Colonic mucosa (tissue), 4 donors: ENCODE measurements at regions not wholly inside any gene's neighbourhood (a gene's known extent, or its start where the extent isn't known, plus 50 kb on each side); places are given as distances from the start of the nearest gene placed in this dataset.
"Not testable (repeated sequence)": the region's sequence is repeated elsewhere in the genome, so short reads cannot be mapped to it uniquely, and the experiment has no call there.

Experiments used
- DNase-seq: peaks from one replicate; pipeline ENCODE4 v3.0.0-alpha.2; 2020
- H3K27ac ChIP-seq: fragments of 200-600 bp; one replicate; pipeline ENCODE4 v1.8.0; 2021
- H3K27me3 ChIP-seq: fragments of 200-600 bp; one replicate; pipeline ENCODE4 v1.8.0; 2021
- H3K36me3 ChIP-seq: fragments of 200-600 bp; one replicate; pipeline ENCODE4 v1.8.0; 2021
- H3K4me1 ChIP-seq: fragments of 200-600 bp; one replicate; pipeline ENCODE4 v1.8.0; 2021; ENCODE audit warnings: mild to moderate bottlenecking
- H3K4me3 ChIP-seq: fragments of 200-600 bp; one replicate; pipeline ENCODE4 v1.8.0; 2021
- H3K9ac ChIP-seq, 2 donors: one replicate each; pipeline ENCODE4 v1.7.0; 2013; ENCODE audit warnings: control low read depth in 2 of 2, low read depth in 2 of 2, low read length in 2 of 2
- H3K9me3 ChIP-seq: fragments of 200-600 bp; one replicate; pipeline ENCODE4 v1.8.0; 2021
- CTCF ChIP-seq: fragments of 200-600 bp; IDR thresholded peaks from one replicate; pipeline ENCODE4 v1.8.0; 2022; ENCODE audit warnings: antibody characterized with exemption, mild to moderate bottlenecking
- intact Hi-C: fragments of 100-400 bp; cut with DNase I; formaldehyde crosslinking; loops from one replicate; pipeline ENCODE4 v1.14.1; 2022
- donor health status: healthy.
- donor health status: DM: no; HTN: no; CAD: no.
- donor health status: DM: no; HTN: no; CAD: no.

- H3K9me3 ChIP-seq, result no peaks in the 10 kb centered on the region
- no peak for DNase-seq
- no peaks in the 10 kb centered on the region for H3K36me3 ChIP-seq
- no peaks in the 10 kb centered on the region for H3K4me1 ChIP-seq
- no peak overlapping the region for H3K9ac ChIP-seq
- TF ChIP-seq CTCF, result no peak
- H3K27me3 ChIP-seq, result no peaks in the 10 kb centered on the region
- H3K4me3 ChIP-seq, result no peak overlapping the region
- H3K27ac ChIP-seq, result no peak overlapping the region
- intact Hi-C loops, result no loop called here
Observed at GRCh38 chr5:175340180-175340579, 103.8 kb downstream of the DRD1 start.

GRCh38 chr5:175337680-175338079, 106.3 kb downstream of the DRD1 start:
- TF ChIP-seq CTCF, result no peak
- DNase-seq, result no peak
- H3K27me3 ChIP-seq, result no peaks in the 10 kb centered on the region
- no peaks in the 10 kb centered on the region for H3K9me3 ChIP-seq
- H3K27ac ChIP-seq, result no peak overlapping the region
- intact Hi-C loops, result no loop called here
- no peaks in the 10 kb centered on the region for H3K4me1 ChIP-seq
- no peaks in the 10 kb centered on the region for H3K36me3 ChIP-seq
- no peak overlapping the region for H3K4me3 ChIP-seq
- no peak overlapping the region for H3K9ac ChIP-seq

DNA sequence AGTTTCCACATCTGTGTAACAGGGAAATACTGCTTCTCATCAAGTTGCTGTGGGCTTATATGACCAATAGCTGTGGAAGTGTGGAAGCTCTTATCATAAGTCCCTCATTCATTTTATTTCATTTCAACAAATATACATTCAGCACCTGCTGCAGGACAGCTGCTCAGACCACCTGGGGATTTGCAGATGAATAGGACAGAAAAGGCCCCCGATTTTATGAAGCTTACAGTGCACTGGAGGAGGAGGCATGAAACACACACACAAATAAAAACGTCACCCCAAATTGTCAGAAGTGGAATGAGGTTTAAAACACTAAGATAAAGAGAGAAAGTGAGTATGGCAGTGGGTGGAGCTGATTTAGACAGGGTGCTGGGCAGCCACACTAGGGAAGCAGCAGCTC, 107.2 kb downstream of the DRD1 start:
- no peaks in the 10 kb centered on the region for H3K36me3 ChIP-seq
- H3K9ac ChIP-seq, result no peak overlapping the region
- H3K27ac ChIP-seq, result no peak overlapping the region
- DNase-seq, result no peak
- intact Hi-C loops, result no loop called here
- no peak for TF ChIP-seq CTCF
- H3K4me1 ChIP-seq, result no peaks in the 10 kb centered on the region
- H3K4me3 ChIP-seq, result no peak overlapping the region
- no peaks in the 10 kb centered on the region for H3K27me3 ChIP-seq
- H3K9me3 ChIP-seq, result no peaks in the 10 kb centered on the region

GRCh38 chr5:175335691-175336090, 108.3 kb downstream of the DRD1 start:
- DNase-seq, result no peak
- H3K4me3 ChIP-seq, result no peak overlapping the region
- H3K36me3 ChIP-seq, result no peaks in the 10 kb centered on the region

DNA sequence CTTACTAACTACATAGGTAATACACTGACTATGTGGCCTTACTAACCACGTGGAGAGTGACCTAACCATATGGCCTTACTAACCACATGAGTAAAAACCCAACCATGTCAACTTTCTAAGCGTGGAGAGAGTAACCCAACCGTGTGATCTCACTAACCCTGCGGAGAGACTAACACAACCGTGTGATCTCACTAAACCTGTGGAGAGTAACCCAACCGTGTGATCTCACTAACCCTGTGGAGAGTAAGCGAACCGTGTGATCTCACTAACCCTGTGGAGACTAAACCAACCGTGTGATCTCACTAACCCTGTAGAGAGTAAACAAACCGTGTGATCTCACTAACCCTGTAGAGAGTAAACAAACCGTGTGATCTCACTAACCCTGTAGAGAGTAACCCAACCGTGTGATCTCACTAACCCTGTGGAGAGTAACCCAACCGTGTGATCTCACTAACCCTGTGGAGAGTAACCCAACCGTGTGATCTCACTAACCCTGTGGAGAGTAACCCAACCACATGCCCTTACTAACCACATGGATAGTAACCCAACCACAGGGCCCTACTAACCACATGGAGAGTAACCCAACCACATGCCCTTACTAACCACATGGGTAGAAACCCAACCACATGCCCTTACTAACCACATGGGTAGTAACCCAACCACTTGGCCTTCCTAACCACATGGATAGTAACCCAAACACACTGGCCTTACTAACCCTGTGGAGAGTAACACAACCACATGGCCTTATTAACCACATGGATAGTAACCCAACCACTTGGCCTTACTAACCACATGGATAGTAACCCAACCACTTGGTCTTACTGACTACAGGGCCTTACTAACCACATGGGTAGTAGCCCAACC, 112.6 kb downstream of the DRD1 start:
- H3K27me3 ChIP-seq, DNase-seq, H3K9me3 ChIP-seq, intact Hi-C loops, H3K27ac ChIP-seq, H3K9ac ChIP-seq, H3K4me1 ChIP-seq, H3K4me3 ChIP-seq, H3K36me3 ChIP-seq: not testable (repeated sequence)

More at GRCh38 chr5:175335691-175336090, 108.3 kb downstream of the DRD1 start:
- TF ChIP-seq CTCF, result no peak
- intact Hi-C loops, result no loop called here
- no peak overlapping the region for H3K27ac ChIP-seq
- H3K9ac ChIP-seq, result no peak overlapping the region
- H3K4me1 ChIP-seq, result no peaks in the 10 kb centered on the region
- H3K9me3 ChIP-seq, result no peaks in the 10 kb centered on the region
- no peaks in the 10 kb centered on the region for H3K27me3 ChIP-seq

DNA sequence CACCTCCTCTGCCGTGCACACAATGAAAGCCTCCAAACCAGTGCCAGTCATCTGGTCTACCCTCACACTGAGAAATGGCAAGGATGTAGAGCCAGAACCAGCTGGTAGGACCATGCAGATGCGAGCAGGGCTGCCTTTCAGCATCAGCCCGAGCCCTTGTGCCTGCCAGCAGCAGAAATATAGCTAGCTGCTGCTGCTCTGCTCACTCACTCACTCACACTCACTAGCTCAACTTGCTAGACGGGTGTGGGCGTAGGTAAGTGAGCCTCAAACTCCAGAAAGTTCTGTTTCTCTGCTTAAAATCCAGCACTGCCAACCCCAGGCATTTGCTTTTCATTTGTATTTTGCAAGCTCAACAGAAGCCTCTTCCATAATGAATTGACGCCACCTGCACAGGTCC, 114.0 kb downstream of the DRD1 start:
- no peak overlapping the region for H3K27ac ChIP-seq
- no peaks in the 10 kb centered on the region for H3K4me1 ChIP-seq
- intact Hi-C loops, result no loop called here

More for the DNA sequence above, 114.0 kb downstream of the DRD1 start:
- no peak for DNase-seq
- Histone ChIP-seq H3K9ac (no peak overlapping the region), H3K36me3 (no peaks in the 10 kb centered on the region), H3K4me3 (no peak overlapping the region), H3K9me3 (no peaks in the 10 kb centered on the region), H3K27me3 (no peaks in the 10 kb centered on the region)
- no peak for TF ChIP-seq CTCF
